Fibroblast of mammary gland (primary cell): ENCODE measurements at regions not wholly inside any gene's neighbourhood (a gene's known extent, or its start where the extent isn't known, plus 50 kb on each side); places are given as distances from the start of the nearest gene placed in this dataset.

Experiments
- DNase-seq: peaks from one replicate; pipeline ENCODE4 v3.0.0-alpha.2; 2010; ENCODE audit warnings: low read depth
- H3K4me3 ChIP-seq: 2 replicates; pipeline ENCODE4 v1.5.1; 2011; ENCODE audit warnings: low read depth, mild to moderate bottlenecking, low read length, moderate library complexity; ENCODE audit not compliant: control insufficient read depth
- CTCF ChIP-seq: conservative IDR thresholded peaks from 2 replicates; pipeline ENCODE4 v1.5.1; 2011; ENCODE audit warnings: low read depth, low read length, inconsistent platforms; ENCODE audit not compliant: control insufficient read depth, insufficient read depth

DNA sequence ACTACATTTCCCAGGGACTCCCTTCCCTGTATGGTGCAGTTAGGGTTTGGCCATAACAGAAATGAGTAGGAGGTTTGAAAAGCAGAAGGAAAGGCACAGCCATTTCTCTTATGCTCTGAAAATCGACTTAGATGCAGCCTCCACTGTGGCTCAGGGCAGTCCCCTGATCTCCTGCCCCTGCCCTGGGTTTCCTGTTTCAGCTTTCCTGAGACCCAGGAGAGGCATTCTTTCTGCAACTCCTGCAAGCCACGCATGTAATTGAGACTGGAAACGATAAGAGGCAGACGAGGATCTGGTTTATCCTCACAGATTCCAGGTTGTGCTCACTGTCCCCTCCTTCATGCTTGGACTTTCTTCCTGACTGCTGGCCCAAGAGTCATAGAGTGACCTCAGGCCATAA lies 461.2 kb upstream of the VSTM2A start:
- no peak for DNase-seq
- TF ChIP-seq CTCF: no peak
- H3K4me3 ChIP-seq: no peak overlapping the region

DNA sequence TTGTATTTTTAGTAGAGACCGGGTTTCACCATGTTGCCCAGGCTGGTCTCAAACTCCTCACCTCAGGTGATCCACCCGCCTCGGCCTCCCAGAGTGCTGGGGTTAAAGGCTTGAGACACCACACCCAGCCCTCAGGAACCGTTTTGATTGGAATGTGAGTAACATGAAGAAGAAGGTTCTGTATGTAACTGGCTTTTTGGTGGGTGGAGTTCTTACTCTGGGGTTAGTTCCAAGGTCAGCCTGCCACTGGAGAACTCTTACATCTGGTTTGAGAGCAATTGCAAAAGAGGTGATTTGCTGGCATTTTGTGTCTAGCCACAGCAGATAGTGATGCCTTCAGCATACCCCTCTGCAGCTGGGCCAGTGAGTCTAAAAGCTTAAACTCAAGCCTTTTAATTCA lies 457.8 kb upstream of the VSTM2A start:
- H3K4me3 ChIP-seq: no peak overlapping the region
- DNase-seq: no peak
- no peak for TF ChIP-seq CTCF

DNA sequence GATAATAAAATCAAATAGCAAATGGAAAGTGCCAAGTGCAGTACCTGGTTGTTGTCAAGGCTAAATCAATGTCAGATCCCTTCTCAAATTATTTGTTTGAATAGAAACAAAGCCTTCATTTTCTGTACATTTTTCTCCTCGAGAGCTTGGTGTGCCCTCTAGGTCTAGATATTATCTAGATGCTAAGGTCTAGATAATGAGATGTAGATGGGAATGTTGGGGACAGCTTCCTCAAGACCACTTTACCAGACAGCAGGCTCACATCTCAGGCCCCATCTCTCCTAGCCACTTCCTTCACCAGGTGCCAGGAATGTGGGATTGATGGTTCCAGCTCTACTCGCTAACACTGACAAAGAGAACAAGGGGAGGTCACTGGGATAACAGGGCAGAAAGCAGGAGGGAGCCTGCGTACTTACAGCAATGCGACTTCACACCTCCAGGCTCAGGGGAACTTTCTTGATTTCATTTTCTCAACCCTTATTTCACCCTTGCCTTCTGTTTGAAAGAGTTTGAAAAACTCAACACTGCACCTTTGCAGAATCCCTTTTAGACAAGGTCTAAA lies 451.4 kb upstream of the VSTM2A start:
- TF ChIP-seq CTCF: no peak

DNA sequence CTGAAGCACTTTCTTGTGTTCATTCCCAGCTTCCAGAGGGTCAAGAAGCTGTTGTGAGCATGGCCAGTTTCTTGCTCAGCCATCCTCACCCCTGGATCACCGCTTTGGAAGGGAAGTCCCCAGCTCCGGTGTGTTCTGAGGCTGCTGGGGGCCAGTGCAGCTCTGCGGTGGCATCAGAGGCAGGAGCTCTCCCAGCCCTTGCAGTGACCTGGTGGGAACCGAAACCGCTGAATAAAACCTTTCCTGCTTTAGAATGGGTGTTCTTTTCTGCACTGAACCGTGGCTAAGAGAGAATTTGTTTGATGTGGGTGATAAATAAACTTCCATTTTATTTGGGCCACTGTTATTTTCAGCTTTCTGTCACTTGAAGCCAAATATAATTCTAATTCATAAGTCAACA lies 450.9 kb upstream of the VSTM2A start:
- no peak overlapping the region for H3K4me3 ChIP-seq
- DNase-seq: no peak
- TF ChIP-seq CTCF: no peak

More for the DNA sequence above, 451.4 kb upstream of the VSTM2A start:
- no peak overlapping the region for H3K4me3 ChIP-seq
- no peak for DNase-seq

GRCh38 chr7:54097886-54098285 lies 444.3 kb upstream of the VSTM2A start:
- no peak overlapping the region for H3K4me3 ChIP-seq
- DNase-seq: no peak
- TF ChIP-seq CTCF: no peak

GRCh38 chr7:54109501-54109900 lies 432.7 kb upstream of the VSTM2A start:
- H3K4me3 ChIP-seq: no peak overlapping the region
- TF ChIP-seq CTCF: no peak
- DNase-seq: no peak

DNA sequence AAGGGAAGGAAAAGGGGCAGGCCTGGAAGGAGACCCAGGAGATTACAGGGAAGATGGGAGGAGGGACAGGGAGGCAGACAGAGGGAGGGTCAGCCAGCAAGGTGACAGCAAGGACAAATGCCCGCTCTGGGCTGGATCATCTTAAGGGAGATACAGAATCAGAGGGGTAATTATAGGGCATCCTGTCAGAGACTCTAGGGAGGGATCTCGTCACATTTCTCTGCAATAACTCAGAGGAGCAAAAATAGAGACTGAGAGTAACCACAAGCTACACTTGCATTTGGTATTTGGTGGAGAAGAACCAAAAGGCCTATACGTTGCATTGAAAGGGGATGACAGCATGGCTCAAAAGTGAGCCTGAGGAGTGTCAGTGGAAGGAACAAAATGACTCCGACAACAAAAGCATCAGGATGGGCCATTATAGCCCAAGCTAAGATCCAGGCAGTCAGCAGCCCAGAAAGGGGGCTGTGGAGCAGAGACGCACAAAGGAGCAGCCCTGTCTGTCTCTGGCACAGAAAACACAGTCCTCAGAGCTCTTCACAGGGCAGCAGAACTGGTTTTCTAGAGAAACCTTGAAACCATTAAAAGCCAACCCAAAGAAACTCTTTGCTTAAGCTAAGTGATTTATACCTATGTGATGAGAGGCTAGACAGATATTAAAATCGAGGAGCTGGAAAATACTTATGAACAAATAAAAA lies 430.2 kb upstream of the VSTM2A start:
- no peak overlapping the region for H3K4me3 ChIP-seq

More for the DNA sequence above, 430.2 kb upstream of the VSTM2A start:
- no peak for TF ChIP-seq CTCF
- no peak for DNase-seq
